OCI-LY3 (cell line): ENCODE measurements at regions not wholly inside any gene's neighbourhood (a gene's known extent, or its start where the extent isn't known, plus 50 kb on each side); places are given as distances from the start of the nearest gene placed in this dataset.

ENCODE experiments used
- H2AFZ ChIP-seq: fragments of 200-600, 300-600 bp; shearing (Covaris generic); 2 replicates; pipeline ENCODE4 v1.6.0; 2014; ENCODE audit warnings: antibody characterized with exemption, low read depth, low read length
- H3K27ac ChIP-seq: fragments of 200-600, 300-600 bp; sonication (generic); 2 replicates; pipeline ENCODE4 v1.5.1; 2014; ENCODE audit warnings: mild to moderate bottlenecking, low read length, moderate library complexity, mixed read lengths
- H3K27me3 ChIP-seq: fragments of 200-600, 300-600 bp; sonication (generic); 2 replicates; pipeline ENCODE4 v1.6.1; 2014; ENCODE audit warnings: low read depth, low read length, mixed read lengths
- H3K36me3 ChIP-seq: fragments of 200-600, 300-600 bp; sonication (generic); replicated peaks from 2 replicates; pipeline ENCODE3; 2014; ENCODE audit warnings: low read depth, low read length, mixed read lengths
- H3K4me1 ChIP-seq: fragments of 300-600, 200-600 bp; sonication (generic); 2 replicates; pipeline ENCODE4 v1.6.1; 2014; ENCODE audit warnings: low read length, mixed read lengths
- H3K4me2 ChIP-seq: fragments of 200-600, 300-600 bp; sonication (generic); 2 replicates; pipeline ENCODE4 v1.6.1; 2014; ENCODE audit warnings: low read length, mixed read lengths
- H3K4me3 ChIP-seq: fragments of 300-600, 200-600 bp; sonication (generic); 2 replicates; pipeline ENCODE4 v1.5.1; 2014; ENCODE audit warnings: antibody characterized with exemption, mild to moderate bottlenecking, low read length, moderate library complexity
- H3K79me2 ChIP-seq: fragments of 300-600, 200-600 bp; shearing (Covaris generic); 2 replicates; pipeline ENCODE4 v1.6.1; 2014; ENCODE audit warnings: mild to moderate bottlenecking, low read length, mixed read lengths
- H3K9ac ChIP-seq: fragments of 300-600, 200-600 bp; shearing (Covaris generic); 2 replicates; pipeline ENCODE4 v1.6.0; 2014; ENCODE audit warnings: mild to moderate bottlenecking, low read length, moderate library complexity
- H3K9me3 ChIP-seq: fragments of 200-600, 300-600 bp; shearing (Covaris generic); 2 replicates; pipeline ENCODE4 v1.6.1; 2014; ENCODE audit warnings: low read length, mixed read lengths; ENCODE audit not compliant: insufficient read depth
- H4K20me1 ChIP-seq: fragments of 200-600, 300-600 bp; sonication (generic); 2 replicates; pipeline ENCODE4 v1.6.1; 2016; ENCODE audit warnings: low read length, mixed read lengths; ENCODE audit not compliant: insufficient read depth
- EZH2phosphoT487 ChIP-seq: fragments of 200-600 bp; shearing (Covaris generic); IDR thresholded peaks from 2 replicates; pipeline ENCODE4 v1.6.1; 2018; ENCODE audit warnings: antibody characterized with exemption, mixed run types, low read depth
- TF ChIP-seq, protein P1 (sequence below): fragments of 200-600, 300-600 bp; sonication (generic); IDR thresholded peaks from 2 replicates; pipeline ENCODE4 v1.5.1; 2014; ENCODE audit warnings: antibody characterized with exemption, low read length, low read depth

DNA sequence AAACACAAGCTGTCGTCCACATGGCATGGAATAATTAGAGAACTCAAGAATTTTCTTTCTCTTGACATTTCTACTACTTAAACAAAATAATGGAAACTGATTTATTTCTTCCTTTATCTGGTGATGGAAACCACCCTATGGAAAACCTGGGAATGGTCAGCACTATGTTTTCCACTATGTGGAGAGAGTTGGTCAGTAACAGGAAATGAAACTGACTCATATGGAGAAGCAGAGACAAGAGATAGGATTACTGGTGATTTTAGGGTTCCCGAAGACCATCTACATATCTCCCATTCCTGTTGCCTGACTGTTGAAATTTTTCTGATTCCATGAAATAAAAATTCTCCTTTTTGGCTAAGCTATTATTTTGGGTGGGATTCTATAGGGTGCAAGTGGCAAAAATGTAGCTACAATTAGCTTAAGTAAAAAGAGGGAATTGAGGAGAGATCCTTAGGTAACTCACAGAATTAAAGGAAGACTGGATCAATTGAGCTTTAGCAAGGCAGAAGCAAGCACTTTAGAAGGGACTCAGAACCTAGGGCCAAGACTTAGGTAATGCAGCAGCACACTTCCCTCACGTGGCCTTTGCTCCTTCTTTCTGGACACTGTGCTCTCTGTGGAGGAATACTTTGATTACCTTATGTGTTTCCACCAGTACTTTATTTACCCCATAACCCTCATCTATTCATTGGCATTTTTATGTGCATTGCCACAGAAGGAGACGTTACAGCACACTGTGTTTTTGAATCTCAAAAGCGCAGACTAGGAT, 89.6 kb downstream of the LEPR start:
- H3K79me2 ChIP-seq = no peaks in the 10 kb centered on the region
- no peak overlapping the region for H3K4me3 ChIP-seq

GRCh38 chr1:65510961-65511360, 90.5 kb downstream of the LEPR start:
- Histone ChIP-seq H3K4me2 (no peak overlapping the region), H3K79me2 (no peaks in the 10 kb centered on the region), H3K9ac (no peak overlapping the region), H3K4me1 (no peaks in the 10 kb centered on the region), H3K36me3 (no peaks in the 10 kb centered on the region), H2AFZ (no peak overlapping the region), H3K4me3 (no peak overlapping the region), H4K20me1 (no peaks in the 10 kb centered on the region), H3K27me3 (no peaks in the 10 kb centered on the region), H3K9me3 (no peaks in the 10 kb centered on the region), H3K27ac (no peak overlapping the region)
- no peak for TF ChIP-seq EZH2phosphoT487
- TF ChIP-seq, protein P1, sequence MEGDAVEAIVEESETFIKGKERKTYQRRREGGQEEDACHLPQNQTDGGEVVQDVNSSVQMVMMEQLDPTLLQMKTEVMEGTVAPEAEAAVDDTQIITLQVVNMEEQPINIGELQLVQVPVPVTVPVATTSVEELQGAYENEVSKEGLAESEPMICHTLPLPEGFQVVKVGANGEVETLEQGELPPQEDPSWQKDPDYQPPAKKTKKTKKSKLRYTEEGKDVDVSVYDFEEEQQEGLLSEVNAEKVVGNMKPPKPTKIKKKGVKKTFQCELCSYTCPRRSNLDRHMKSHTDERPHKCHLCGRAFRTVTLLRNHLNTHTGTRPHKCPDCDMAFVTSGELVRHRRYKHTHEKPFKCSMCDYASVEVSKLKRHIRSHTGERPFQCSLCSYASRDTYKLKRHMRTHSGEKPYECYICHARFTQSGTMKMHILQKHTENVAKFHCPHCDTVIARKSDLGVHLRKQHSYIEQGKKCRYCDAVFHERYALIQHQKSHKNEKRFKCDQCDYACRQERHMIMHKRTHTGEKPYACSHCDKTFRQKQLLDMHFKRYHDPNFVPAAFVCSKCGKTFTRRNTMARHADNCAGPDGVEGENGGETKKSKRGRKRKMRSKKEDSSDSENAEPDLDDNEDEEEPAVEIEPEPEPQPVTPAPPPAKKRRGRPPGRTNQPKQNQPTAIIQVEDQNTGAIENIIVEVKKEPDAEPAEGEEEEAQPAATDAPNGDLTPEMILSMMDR = no peak

More for the DNA sequence above, 89.6 kb downstream of the LEPR start:
- Histone ChIP-seq H3K27me3 (no peaks in the 10 kb centered on the region), H3K4me1 (no peaks in the 10 kb centered on the region), H4K20me1 (no peaks in the 10 kb centered on the region), H2AFZ (no peak overlapping the region), H3K4me2 (no peak overlapping the region), H3K9ac (no peak overlapping the region), H3K36me3 (no peaks in the 10 kb centered on the region), H3K9me3 (no peaks in the 10 kb centered on the region), H3K27ac (no peak overlapping the region)
- TF ChIP-seq, protein P1 = no peak
- TF ChIP-seq EZH2phosphoT487 = no peak

- Histone ChIP-seq H3K9ac (no peak overlapping the region), H2AFZ (no peak overlapping the region), H3K27ac (no peak overlapping the region), H3K4me1 (no peaks in the 10 kb centered on the region), H4K20me1 (no peaks in the 10 kb centered on the region), H3K36me3 (no peaks in the 10 kb centered on the region), H3K9me3 (no peaks in the 10 kb centered on the region), H3K79me2 (no peaks in the 10 kb centered on the region), H3K4me3 (no peak overlapping the region), H3K27me3 (no peaks in the 10 kb centered on the region), H3K4me2 (no peak overlapping the region)
- no peak for TF ChIP-seq EZH2phosphoT487
- TF ChIP-seq, protein P1 = no peak
Measured at GRCh38 chr1:65512383-65512782, 91.9 kb downstream of the LEPR start.

GRCh38 chr1:65512967-65513780, 92.7 kb downstream of the LEPR start:
- Histone ChIP-seq H3K4me3 (no peak overlapping the region), H3K27me3 (no peaks in the 10 kb centered on the region), H2AFZ (no peak overlapping the region), H3K9me3 (no peaks in the 10 kb centered on the region), H3K79me2 (no peaks in the 10 kb centered on the region), H3K4me1 (no peaks in the 10 kb centered on the region), H3K9ac (no peak overlapping the region), H4K20me1 (no peaks in the 10 kb centered on the region), H3K4me2 (no peak overlapping the region), H3K36me3 (no peaks in the 10 kb centered on the region), H3K27ac (no peak overlapping the region)
- no peak for TF ChIP-seq EZH2phosphoT487
- TF ChIP-seq, protein P1 = no peak
